GM21381 (cell line): ENCODE measurements at regions not wholly inside any gene's neighbourhood (a gene's known extent, or its start where the extent isn't known, plus 50 kb on each side); places are given as distances from the start of the nearest gene placed in this dataset.

Source experiments
- ATAC-seq: cut with Tn5 transposase; IDR thresholded peaks from one replicate; pipeline ENCODE4 v1.9.1; 2021; ENCODE audit warnings: mild to moderate bottlenecking, moderate library complexity; ENCODE audit not compliant: unreplicated experiment

- no peak for ATAC-seq
These were observed 84.8 kb upstream of the SOX4 start for GRCh38 chr6:21508753-21509152.

GRCh38 chr6:21511891-21512550 lies 81.5 kb upstream of the SOX4 start:
- ATAC-seq, result no peak

GRCh38 chr6:21514288-21514687 lies 79.3 kb upstream of the SOX4 start:
- ATAC-seq, result no peak

- no peak for ATAC-seq
These were observed 75.2 kb upstream of the SOX4 start for GRCh38 chr6:21518317-21518716.

GRCh38 chr6:21519642-21520041 lies 73.9 kb upstream of the SOX4 start:
- no peak for ATAC-seq

- ATAC-seq, result no peak
These were observed 72.3 kb upstream of the SOX4 start for GRCh38 chr6:21521276-21521675.

GRCh38 chr6:21522143-21522747 lies 71.3 kb upstream of the SOX4 start:
- ATAC-seq, result no peak

- no peak for ATAC-seq
These were observed 70.6 kb upstream of the SOX4 start for GRCh38 chr6:21522797-21523456.

GRCh38 chr6:21523652-21524051 lies 69.9 kb upstream of the SOX4 start:
- no peak for ATAC-seq

GRCh38 chr6:21524201-21524600 lies 69.3 kb upstream of the SOX4 start:
- no peak for ATAC-seq

- ATAC-seq, result no peak
These were observed 66.6 kb upstream of the SOX4 start for GRCh38 chr6:21526974-21527373.

GRCh38 chr6:21527731-21528130 lies 65.8 kb upstream of the SOX4 start:
- no peak for ATAC-seq

- no peak for ATAC-seq
These were observed 64.1 kb upstream of the SOX4 start for GRCh38 chr6:21529431-21529830.

GRCh38 chr6:21531393-21531792 lies 62.2 kb upstream of the SOX4 start:
- ATAC-seq, result no peak

- no peak for ATAC-seq
These were observed 59.9 kb upstream of the SOX4 start for GRCh38 chr6:21533678-21534077.

GRCh38 chr6:21536280-21536766 lies 57.2 kb upstream of the SOX4 start:
- ATAC-seq, result no peak

- ATAC-seq, result no peak
These were observed 55.9 kb upstream of the SOX4 start for GRCh38 chr6:21537637-21538036.

GRCh38 chr6:21538186-21538798 lies 55.3 kb upstream of the SOX4 start:
- ATAC-seq, result no peak

GRCh38 chr6:21539621-21540100 lies 53.9 kb upstream of the SOX4 start:
- no peak for ATAC-seq
